Heart right ventricle (tissue), 16 donors: ENCODE measurements at regions not wholly inside any gene's neighbourhood (a gene's known extent, or its start where the extent isn't known, plus 50 kb on each side); places are given as distances from the start of the nearest gene placed in this dataset.

Experiments used
- ATAC-seq, 8 donors: fragments of 200-7000 bp; cut with Tn5 transposase; one replicate each; pipeline ENCODE4 v1.9.1; 2020; ENCODE audit warnings: mild to moderate bottlenecking in 8 of 8, moderate library complexity in 8 of 8, moderate number of reproducible peaks in 1 of 8
- DNase-seq, 2 donors: peaks; one replicate each; pipeline ENCODE4 v3.0.0-alpha.2; 2020
- H3K27ac ChIP-seq, 10 donors: fragments of 200-600 bp; sonication (generic) in 2 of 10; one replicate each; pipeline versions ENCODE4 v1.5.0 to v1.8.0; 2020 to 2022; ENCODE audit warnings: mild to moderate bottlenecking in 3 of 10
- H3K27me3 ChIP-seq, 7 donors: fragments of 200-600 bp; one replicate each; pipeline ENCODE4 v1.8.0; 2021 to 2022; ENCODE audit warnings: mild to moderate bottlenecking in 2 of 7
- H3K36me3 ChIP-seq, 9 donors: fragments of 200-600 bp; sonication (generic) in 1 of 9; one replicate each; pipeline versions ENCODE4 v1.5.0 to v1.8.0; 2020 to 2022; ENCODE audit warnings: mild to moderate bottlenecking in 2 of 9
- H3K4me1 ChIP-seq, 9 donors: fragments of 200-600 bp; sonication (generic) in 1 of 9; one replicate each; pipeline versions ENCODE4 v1.5.0 to v1.8.0; 2020 to 2022; ENCODE audit warnings: mild to moderate bottlenecking in 4 of 9
- H3K4me3 ChIP-seq, 10 donors: fragments of 200-600 bp; sonication (generic) in 2 of 10; one replicate each; pipeline versions ENCODE4 v1.5.0 to v1.8.0; 2020 to 2022; ENCODE audit warnings: mild to moderate bottlenecking in 7 of 10, moderate library complexity in 2 of 10
- H3K9me3 ChIP-seq, 11 donors: fragments of 200-600 bp in 10 of 11; sonication (generic) in 2 of 11; one replicate each; pipeline versions ENCODE4 v1.5.0 to v1.8.0; 2013 to 2022; ENCODE audit warnings: mild to moderate bottlenecking in 2 of 11, control low read depth in 1 of 11, moderate library complexity in 1 of 11
- WGBS, 2 donors: extraction: QIAGEN DNeasy Blood & Tissue Kit; methylation state at CpG; one replicate each; pipeline ENCODE4 v1.1.7; 2013; ENCODE audit warnings: inconsistent platforms in 1 of 2; 5-methylcytosine and 5-hydroxymethylcytosine counted together
- intact Hi-C, 10 donors: fragments of 100-400 bp; cut with DNase I; formaldehyde crosslinking; loops; one replicate each; pipeline versions ENCODE4 v1.11.1 to v1.14.2; 2022
- TF ChIP-seq, protein P1 (sequence below), 9 donors: fragments of 200-600 bp; sonication (generic) in 2 of 9; IDR thresholded peaks; one replicate each; pipeline versions ENCODE4 v1.5.0 to v1.8.0; 2021 to 2022; ENCODE audit warnings: antibody characterized with exemption in 9 of 9, mild to moderate bottlenecking in 5 of 9, moderate library complexity in 1 of 9
- donor health status: Arrhythmogenic right ventricular cardiomyopathy.
- donor health status: ischemic (EF 13 %, LVEDD 7.1; RV severe dilation, severe dysfunction).
- donor health status: healthy with polysubstance abuse.
- donor health status: DM: no; HTN: yes; CAD: no.
- donor health status: DM: no; HTN: no; CAD: no.
- donor health status: ischemic (EF 25% LVEDD 6.9; RV normal size, moderate dysfunction).
- donor health status: ischemic (EF 25% LVEDD 5.7; RV mildly dilated, moderate dysfunction).
- donor health status: healthy.
- donor health status: DM: yes; HTN: yes; CAD: no.
- donor health status: Ischemic cardiomyopathy.
- donor health status: ischemic (EF 35%, LVEDD 5.7; RV mildly dilated, moderate dysfunction).
- donor health status: nonischemic (EF 11% LVEDD 7.7; RV severe dilation, severe dysfunction).
- donor health status: DM: yes; HTN: yes; CAD: no.
- donor health status: PGD.
- donor health status: ischemic (EF 29% LVEDD 5.4; RV normal size, mild dysfunction).
- donor health status: nonischemic (EF 23%, LVEDD 6.1; RV moderate dilation, normal function).

DNA sequence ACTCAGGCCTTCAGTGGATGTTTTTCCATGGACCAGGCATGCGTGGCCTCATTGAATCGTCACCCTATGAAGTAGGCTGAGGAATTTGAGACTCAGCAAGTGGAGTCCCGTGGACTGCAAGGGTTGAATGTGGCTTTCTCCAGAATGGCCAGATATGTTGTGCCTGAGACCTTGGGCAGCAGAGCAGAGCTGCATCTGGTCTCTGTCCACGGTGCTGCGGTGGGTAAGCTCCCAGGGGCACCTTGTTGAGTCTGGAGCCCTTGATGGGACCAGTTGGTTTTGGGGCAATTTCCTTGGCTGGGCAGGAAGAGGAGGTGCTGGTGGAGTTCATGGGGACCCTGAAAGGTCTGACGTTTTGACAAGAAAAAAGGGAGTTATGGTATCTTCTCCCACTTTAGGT lies 368.1 kb upstream of the EEF2KMT start:
- Histone ChIP-seq H3K4me3 (no peak overlapping the region), H3K4me1 (no peaks in the 10 kb centered on the region), H3K27ac (no peak overlapping the region), H3K36me3 (no peaks in the 10 kb centered on the region), H3K9me3 (peaks cover 0 to 16% (median 0%) of the 10 kb centered on the region in 11 donors), H3K27me3 (peaks cover 0 to 12% (median 0%) of the 10 kb centered on the region in 7 donors)
- intact Hi-C loops = loop anchor here in 1 of 10 donors (10.0 kb wide), 1 partner anchor 51 kb away; no protein-coding TSS in a partner anchor
- DNase-seq (no peak), ATAC-seq (no peak)
- 72 to 74% methylated on average over 6 of the region's 6 CpGs for WGBS, 2 donors
- TF ChIP-seq, protein P1, sequence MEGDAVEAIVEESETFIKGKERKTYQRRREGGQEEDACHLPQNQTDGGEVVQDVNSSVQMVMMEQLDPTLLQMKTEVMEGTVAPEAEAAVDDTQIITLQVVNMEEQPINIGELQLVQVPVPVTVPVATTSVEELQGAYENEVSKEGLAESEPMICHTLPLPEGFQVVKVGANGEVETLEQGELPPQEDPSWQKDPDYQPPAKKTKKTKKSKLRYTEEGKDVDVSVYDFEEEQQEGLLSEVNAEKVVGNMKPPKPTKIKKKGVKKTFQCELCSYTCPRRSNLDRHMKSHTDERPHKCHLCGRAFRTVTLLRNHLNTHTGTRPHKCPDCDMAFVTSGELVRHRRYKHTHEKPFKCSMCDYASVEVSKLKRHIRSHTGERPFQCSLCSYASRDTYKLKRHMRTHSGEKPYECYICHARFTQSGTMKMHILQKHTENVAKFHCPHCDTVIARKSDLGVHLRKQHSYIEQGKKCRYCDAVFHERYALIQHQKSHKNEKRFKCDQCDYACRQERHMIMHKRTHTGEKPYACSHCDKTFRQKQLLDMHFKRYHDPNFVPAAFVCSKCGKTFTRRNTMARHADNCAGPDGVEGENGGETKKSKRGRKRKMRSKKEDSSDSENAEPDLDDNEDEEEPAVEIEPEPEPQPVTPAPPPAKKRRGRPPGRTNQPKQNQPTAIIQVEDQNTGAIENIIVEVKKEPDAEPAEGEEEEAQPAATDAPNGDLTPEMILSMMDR (IDR thresholded peaks at IDR 0.05) = no peak

DNA sequence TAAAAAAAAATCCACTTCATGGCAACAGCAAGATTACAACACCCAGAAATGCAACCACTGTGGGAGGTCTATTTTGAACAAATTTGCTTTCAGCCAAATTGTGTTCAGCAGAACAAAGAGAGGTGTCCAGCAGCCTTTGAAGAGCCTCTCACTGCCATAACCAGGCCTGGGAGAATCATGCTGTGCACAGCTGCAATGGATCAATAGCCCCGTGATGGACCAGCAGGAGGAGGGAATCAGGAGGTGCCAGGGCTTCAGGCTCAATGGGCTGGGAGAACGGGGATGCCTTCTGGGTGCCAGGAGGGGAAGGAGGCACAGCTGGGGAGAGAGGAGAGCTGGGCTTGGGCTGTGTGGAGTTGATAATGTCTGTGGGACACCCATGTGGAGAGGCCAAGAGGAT lies 366.2 kb upstream of the EEF2KMT start:
- intact Hi-C loops = loop anchor here in 1 of 10 donors (10.0 kb wide), 1 partner anchor 49 kb away; no protein-coding TSS in a partner anchor
- DNase-seq = no peak
- no peaks in the 10 kb centered on the region for H3K36me3 ChIP-seq
- ATAC-seq = no peak
- H3K4me3 ChIP-seq = no peak overlapping the region
- H3K4me1 ChIP-seq = no peaks in the 10 kb centered on the region
- H3K9me3 ChIP-seq = peaks cover 0 to 11% (median 0%) of the 10 kb centered on the region in 11 donors
- H3K27me3 ChIP-seq = peaks cover 0 to 16% (median 0%) of the 10 kb centered on the region in 7 donors
- TF ChIP-seq, protein P1 (IDR thresholded peaks at IDR 0.05) = no peak
- WGBS, 2 donors = 41 to 51% methylated on average over 2 of the region's 2 CpGs
- no peak overlapping the region for H3K27ac ChIP-seq

DNA sequence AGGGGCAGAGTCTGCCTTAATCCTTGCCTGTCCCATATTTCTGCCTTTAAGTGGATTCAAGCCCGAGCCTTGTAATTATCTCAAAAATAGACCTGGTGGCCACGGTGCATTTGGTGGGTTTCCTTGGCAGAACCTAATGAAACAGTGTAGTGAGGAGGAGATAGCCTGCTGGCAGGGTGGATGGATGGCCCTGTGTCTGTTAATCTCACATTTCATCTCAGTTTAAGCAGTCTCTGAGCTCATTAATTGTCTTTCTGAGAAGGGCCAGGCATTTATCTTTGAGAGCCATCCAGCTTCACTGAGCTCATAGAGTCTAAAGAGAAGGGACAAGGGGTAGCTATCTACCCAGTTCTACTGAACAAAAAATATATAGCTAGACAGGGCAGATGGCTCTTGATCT lies 364.0 kb upstream of the EEF2KMT start:
- 45 to 52% methylated on average over 2 of the region's 2 CpGs for WGBS, 2 donors
- Histone ChIP-seq H3K27ac (no peak overlapping the region), H3K4me3 (no peak overlapping the region), H3K36me3 (no peaks in the 10 kb centered on the region), H3K27me3 (peaks cover 0 to 22% (median 0%) of the 10 kb centered on the region in 7 donors), H3K4me1 (no peaks in the 10 kb centered on the region), H3K9me3 (no peaks in the 10 kb centered on the region)
- intact Hi-C loops = loop anchor here in 1 of 10 donors (10.0 kb wide), 1 partner anchor 47 kb away; no protein-coding TSS in a partner anchor
- ATAC-seq = no peak
- TF ChIP-seq, protein P1 (IDR thresholded peaks at IDR 0.05) = no peak
- no peak for DNase-seq

DNA sequence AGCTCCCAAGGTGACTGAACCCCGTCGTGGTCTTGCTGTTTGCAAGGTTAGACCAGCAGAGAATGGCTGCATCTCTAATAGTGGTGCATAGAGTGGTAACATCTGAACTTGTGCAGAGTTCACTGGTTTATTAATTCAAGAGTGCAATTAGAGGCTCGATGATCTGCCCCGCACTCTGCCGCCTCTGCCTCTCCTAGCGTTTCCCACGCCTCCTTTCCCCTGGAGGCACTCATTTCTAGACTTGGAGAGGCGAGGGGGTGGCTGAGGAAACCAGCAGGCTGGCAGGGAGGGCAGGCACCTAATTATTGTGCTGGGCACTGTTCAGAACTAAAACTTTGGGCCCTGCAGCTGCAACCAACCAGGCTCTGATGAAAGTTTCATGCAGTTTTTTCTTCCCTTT lies 363.5 kb upstream of the EEF2KMT start:
- H3K9me3 ChIP-seq = no peaks in the 10 kb centered on the region
- 62% methylated on average over 8 of the region's 8 CpGs for WGBS, 2 donors
- TF ChIP-seq, protein P1 (IDR thresholded peaks at IDR 0.05) = no peak
- H3K4me1 ChIP-seq = no peaks in the 10 kb centered on the region
- ATAC-seq (no peak), DNase-seq (no peak)
- H3K27ac ChIP-seq = no peak overlapping the region
- no peaks in the 10 kb centered on the region for H3K36me3 ChIP-seq
- intact Hi-C loops = loop anchor here in 1 of 10 donors (10.0 kb wide), 1 partner anchor 46 kb away; no protein-coding TSS in a partner anchor
- peaks cover 0 to 22% (median 0%) of the 10 kb centered on the region in 7 donors for H3K27me3 ChIP-seq
- no peak overlapping the region for H3K4me3 ChIP-seq
